ENCODE measurements at regions not wholly inside any gene's neighbourhood (a gene's known extent, or its start where the extent isn't known, plus 50 kb on each side); places are given as distances from the start of the nearest gene placed in this dataset.

- no peak for DNase-seq (ENCODE audit: low spot score)
These were observed 229.6 kb upstream of the TNRC6C start for GRCh38 chr17:77728871-77729270.

GRCh38 chr17:77729587-77729986, 228.9 kb upstream of the TNRC6C start:
- no peak for DNase-seq (ENCODE audit: low spot score)

- no peak for DNase-seq (ENCODE audit: low spot score)
These were observed 228.1 kb upstream of the TNRC6C start for GRCh38 chr17:77730376-77730775.

GRCh38 chr17:77733576-77734296, 224.8 kb upstream of the TNRC6C start:
- no peak for DNase-seq (ENCODE audit: low spot score)

DNA sequence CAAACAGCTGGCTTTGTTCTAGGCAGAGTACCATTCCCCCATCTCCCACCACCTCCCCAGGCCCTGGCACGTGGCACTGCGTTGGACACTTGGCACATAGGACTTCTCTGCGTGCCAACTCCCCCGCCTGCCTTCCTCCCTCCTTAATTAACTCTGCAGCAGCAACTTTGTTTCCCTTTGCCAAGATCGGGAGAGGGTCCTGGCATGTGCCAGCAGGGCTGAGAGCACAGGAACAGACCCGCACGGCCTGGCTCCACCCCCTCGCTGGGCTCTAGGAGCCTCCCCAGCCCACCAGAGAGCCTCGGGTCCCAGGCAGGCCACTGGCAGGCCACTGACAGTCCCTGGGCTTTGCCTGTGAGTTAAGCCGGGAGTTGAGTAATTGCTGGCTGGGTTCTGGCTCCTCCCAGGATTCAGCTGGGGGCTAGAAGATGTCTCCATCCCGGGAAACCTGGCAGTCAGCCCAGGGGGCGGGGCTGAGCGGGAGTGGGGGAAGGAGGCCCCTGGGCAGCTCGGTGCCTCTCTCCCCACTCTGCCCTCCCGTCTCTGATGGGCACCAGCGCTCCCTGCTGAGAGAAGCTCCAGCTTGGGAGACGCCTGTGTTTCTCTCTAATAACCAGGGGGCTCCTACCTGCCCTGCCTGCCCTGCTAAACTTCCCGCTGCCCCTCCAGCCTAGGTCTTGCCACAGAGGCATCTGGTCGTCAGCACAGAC, 224.0 kb upstream of the TNRC6C start:
- peak; percentile 15 for DNase-seq (ENCODE audit: low spot score)

DNA sequence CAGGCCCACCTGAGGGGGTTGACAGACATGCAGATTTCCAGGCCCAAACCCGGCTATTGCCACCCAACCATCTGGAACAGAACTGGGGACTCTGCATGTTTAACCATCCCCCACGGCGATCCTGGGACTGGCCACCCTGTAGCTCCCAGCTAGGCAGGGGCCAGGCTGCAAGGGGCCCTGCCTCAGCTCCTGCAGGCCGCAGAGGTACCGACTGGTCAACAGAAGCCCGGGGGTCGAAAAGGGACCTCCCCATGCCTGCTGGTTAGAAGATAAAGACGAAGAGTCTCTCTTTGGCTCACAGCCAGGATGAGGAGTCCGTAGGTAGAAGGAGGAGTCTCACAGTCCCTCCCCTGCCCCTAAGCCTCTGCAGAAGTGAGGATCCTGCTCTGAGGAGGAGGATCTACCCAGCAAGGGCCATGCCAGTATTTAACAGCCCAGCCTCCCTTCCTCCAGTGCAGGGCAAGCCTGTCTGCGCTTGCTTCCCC, 223.4 kb upstream of the TNRC6C start:
- DNase-seq (ENCODE audit: low spot score) = no peak

DNA sequence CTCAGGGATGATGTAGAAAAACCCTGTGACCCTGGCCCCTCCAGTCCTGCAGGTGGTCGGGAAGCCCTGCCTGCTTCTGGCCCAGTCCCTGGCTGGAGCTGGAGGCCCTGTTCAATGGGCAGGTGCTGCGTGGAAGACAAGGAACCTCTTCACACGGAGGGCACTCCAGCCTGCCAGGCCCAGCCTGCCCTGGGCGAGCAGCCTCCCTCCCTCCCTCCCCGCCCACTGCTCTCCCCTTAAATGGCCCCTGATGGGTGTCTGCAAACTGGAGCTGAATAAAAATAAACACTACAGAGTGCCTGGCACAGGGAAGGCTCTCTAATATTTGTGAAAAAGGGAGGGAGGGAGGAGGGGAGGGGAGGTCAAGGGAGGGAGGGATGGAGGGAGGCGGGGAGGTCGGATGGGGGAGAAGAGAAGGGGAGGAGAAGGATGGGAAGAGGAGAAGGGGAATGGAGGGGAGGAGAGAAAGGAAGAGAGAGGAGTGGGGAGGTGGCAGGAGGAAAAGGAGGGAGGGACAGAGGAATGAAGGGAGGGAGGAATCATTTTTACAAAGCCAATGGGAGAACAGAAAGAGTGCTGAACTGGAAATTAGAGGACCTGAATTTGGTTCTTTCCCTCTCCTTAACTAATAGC, 222.8 kb upstream of the TNRC6C start:
- no peak for DNase-seq (ENCODE audit: low spot score)

DNA sequence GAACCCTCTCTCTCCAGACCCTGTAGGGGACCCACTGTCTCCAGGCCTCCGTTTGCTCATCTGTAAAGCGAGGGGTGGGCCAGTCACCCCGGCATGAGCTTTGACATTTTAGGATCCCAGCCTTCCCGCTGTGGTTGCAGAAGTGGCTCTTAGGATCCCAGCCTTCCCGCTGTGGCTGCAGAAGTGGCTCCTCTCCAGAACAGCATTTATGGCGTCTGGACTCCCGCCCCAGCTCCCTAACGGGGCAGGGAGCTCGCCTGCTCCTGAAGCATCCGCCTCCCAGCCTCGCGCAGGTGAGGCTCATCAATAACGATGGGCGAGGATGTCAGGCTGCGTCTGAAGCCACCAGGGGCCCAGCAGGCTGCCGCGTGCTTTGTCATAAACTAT, 222.3 kb upstream of the TNRC6C start:
- DNase-seq (ENCODE audit: low spot score) = no peak

- no peak for DNase-seq (ENCODE audit: low spot score)
These were observed 221.8 kb upstream of the TNRC6C start for GRCh38 chr17:77736721-77737120.

DNA sequence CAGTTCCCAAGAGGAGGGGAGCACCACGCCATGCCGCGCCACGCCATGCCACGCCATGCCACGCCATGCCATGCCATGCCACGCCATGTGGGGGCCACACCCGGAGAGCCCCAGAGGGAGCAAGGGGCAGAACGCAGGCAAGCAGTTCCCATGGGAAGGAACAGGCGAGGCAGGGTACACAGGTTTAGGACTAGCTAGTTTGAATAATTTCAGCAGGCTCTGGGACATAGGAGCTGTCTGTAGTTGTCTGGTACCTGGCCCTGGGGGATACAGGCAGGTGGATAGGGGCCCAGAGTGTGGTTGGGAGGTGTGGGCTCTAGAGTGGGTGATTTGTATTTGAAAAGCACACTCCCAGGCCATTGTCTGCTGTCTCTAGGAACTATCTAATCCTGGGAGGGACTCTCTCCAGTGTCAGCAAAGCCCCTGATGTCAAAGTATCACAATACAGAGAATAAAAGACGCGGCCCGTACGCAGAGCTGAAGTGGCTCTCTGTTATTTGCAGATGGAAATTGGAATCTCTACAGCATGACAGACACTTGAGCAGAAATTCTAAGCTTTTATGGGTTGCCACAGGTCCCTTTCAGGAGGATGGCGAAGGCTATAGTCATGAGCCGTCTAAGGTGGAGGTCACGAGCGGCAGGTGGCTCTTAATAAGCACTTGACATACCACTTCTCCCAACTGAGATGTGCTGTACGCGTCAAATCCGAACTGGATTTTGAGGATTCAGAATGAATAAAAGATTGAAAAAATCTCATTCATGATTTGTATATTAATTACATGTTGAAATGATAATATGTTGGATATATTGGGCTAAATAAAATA, 220.8 kb upstream of the TNRC6C start:
- no peak for DNase-seq (ENCODE audit: low spot score)

DNA sequence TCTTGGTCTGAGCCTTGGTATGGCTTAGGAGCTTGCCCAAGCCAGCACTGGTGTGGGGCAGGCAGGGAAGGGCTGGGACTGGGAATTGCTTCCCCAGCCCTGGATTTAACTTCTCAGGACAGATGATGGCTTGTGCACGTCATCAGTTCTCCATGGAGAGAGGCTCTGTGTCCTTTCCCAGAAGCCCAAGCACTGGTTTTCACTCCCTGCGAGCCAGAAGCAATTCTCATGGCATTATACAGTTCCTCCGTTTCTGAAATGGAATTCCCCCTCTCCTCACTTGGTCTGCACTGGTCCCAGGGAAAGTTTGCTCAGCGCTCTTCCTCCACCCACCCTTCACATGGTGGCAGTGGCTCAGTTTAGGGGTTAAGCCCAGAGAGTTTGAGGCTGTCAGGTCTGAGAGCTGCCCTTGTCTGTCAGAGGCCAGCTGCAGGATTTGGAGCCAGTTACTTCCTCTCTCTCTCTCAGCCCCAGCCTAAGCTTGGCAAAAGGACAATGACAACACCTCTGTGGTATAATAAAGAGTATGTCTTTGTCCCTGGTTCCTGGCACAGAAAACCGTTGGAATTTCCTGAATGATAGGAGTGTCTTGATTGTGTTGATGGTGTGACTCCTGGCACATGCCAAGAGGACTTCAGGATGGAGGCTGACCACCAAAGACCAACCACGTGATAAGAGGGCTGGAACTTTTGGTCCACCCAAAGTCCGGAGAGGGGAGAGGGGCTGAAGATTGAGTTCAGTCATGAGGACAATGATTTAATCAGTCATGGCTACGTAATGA, 219.6 kb upstream of the TNRC6C start:
- no peak for DNase-seq (ENCODE audit: low spot score)

GRCh38 chr17:77740481-77740880, 218.0 kb upstream of the TNRC6C start:
- no peak for DNase-seq (ENCODE audit: low spot score)

DNA sequence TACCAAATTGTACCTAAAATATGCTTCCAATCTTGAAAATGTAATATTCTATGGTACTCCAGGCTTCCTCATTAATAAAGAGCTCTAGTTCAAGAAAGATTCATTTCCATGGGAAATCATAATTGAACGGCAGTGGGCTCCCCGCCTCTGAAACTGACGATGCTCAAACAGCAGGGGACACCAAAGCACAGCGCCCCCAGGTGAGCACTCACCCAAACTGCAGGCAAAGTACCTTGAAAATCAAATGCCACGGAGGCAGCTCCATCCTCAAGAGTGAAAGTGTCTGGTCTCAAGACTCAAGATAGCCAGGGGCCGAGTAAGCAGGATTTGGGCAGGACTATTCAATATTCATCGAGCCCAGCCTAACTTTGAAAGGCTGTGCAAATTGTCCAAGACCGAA, 217.4 kb upstream of the TNRC6C start:
- DNase-seq (ENCODE audit: low spot score) = no peak

DNA sequence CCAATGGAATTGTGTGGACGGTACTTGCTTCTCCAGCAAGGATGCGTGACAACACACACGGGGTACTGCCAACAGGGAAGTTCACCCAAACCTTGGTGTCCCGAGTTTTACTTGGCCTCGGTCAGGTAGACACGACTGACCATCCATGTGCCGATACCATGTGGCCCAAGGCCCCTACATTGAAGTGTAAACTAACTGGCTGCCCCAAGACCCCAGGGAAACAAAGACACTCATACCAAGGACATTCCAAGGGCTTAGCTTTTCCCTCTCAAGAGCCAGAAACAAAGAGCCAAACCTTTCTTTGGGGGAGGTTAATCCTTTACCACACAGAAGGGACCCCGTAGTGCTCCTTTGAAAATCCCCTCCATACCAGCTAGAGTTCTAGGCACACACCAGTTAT, 215.9 kb upstream of the TNRC6C start:
- DNase-seq (ENCODE audit: low spot score) = no peak

DNA sequence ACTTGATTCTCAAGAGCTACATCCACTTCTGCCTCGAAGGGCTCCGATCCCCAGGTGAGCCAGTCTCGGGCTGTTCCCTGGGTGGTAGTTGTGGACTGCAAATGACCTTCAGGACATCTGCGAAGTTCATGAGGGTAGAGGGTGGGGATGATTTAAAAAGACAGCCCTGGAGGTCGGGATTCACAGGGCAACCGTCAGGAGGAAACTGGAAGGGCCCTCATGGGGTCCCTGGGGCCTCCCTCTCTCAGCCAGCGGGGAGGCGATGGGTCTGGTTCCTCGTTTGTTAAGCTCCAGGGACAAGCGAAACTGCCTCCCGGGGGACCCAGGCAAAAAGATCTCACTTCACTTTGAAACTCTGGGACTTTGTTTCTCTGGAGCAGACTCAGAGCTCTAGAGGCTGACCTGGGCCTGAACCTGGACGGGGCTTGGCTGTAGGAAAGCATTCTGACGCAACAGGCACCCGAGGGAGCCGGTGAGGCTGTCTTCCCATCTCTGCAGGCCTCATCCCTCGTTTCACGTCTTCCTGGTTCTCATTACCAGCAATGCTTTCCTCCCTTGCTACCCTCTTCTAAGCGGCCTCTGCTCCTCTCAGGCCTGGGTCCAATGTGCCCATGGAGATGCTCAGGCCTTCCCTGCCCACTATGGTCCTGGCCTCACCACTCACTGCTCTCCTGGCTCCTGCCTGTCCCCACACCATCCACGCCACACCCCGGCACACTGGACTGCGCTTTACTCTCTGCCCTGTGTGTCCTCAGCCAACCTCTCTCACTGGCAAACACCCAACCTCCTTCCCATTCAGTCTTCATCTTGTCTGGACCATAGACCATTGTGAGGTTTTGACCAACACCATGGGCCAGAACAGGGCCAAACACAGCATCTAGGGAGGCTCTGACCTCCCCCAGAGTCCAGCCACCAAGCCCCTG, 214.2 kb upstream of the TNRC6C start:
- DNase-seq (ENCODE audit: low spot score) = no peak

GRCh38 chr17:77745702-77746101, 212.8 kb upstream of the TNRC6C start:
- DNase-seq (ENCODE audit: low spot score) = no peak

GRCh38 chr17:77746393-77746792, 212.1 kb upstream of the TNRC6C start:
- DNase-seq (ENCODE audit: low spot score) = no peak

- no peak for DNase-seq (ENCODE audit: low spot score)
These were observed 211.5 kb upstream of the TNRC6C start for GRCh38 chr17:77746896-77747554.

- no peak for DNase-seq (ENCODE audit: low spot score)
These were observed 210.1 kb upstream of the TNRC6C start for GRCh38 chr17:77748436-77748835.

DNA sequence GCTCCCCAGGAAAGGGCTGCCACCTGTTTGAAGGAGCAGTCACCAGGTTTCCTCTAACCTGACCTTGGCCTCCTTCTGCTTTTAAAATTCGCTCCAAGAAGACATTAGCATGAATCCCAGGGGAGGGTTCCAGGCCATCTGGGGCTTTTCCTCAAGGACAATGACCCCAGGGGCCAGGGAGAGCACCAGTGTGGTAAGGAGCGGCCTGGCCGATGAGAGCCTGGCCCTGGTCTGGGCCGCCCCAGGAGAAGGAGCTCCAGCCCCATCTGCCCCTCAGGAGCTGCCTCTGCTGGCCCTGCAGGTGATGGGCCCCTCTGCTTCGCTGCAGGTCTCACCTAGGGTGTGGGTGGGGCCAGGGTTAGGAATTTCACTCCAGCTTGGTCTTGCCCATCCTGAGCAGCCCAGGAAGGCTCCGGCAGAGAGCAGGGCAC, 209.2 kb upstream of the TNRC6C start:
- no peak for DNase-seq (ENCODE audit: low spot score)

Data from kidney tubule cell (primary cell).